ENCODE measurements at regions not wholly inside any gene's neighbourhood (a gene's known extent, or its start where the extent isn't known, plus 50 kb on each side); places are given as distances from the start of the nearest gene placed in this dataset.

DNA sequence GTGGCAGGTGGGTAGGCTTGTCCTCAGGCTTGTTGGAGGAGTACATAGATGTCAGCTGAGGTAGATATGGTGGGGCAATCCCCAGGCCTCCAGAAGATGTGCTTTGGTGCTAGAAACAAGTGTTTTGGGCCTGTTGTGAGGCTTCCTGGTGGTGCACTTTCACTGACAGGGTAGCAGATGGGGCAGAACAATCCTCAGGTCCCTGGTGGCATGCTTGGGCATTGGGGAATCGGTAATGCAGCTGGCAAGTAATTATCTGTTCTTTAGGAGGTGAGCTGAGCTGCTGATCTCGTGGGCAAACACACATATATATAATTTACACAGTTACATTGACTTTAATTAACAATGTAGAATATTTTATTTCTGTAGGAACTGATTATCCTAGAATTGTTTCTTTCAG lies 458.7 kb downstream of the BMP2 start:
- intact Hi-C loops (cut with DNase I), result no loop called here
- Histone ChIP-seq H3K9me3 (ENCODE audit: control insufficient read depth in 2 of 3, insufficient read depth in 1 of 3, low read length in 3 of 3) (no peaks in the 10 kb centered on the region), H3K9ac (ENCODE audit: low read length in 3 of 3) (no peak overlapping the region), H3K4me1 (ENCODE audit: control insufficient read depth in 2 of 3, insufficient read depth in 2 of 3, low read depth in 1 of 3, low read length in 3 of 3) (no peaks in the 10 kb centered on the region), H3K27ac (ENCODE audit: low read depth in 2 of 2, low read length in 2 of 2) (no peak overlapping the region), H3K36me3 (ENCODE audit: control insufficient read depth in 2 of 3, insufficient read depth in 3 of 3, low read length in 3 of 3) (no peaks in the 10 kb centered on the region), H3K27me3 (ENCODE audit: control insufficient read depth, insufficient read depth, low read length) (no peaks in the 10 kb centered on the region), H3K4me3 (ENCODE audit: low read length in 3 of 3) (no peak overlapping the region)
- DNase-seq (no peak), FAIRE-seq (no peak)
- TF ChIP-seq CTCF (IDR thresholded peaks at IDR 0.05; ENCODE audit: borderline replicate concordance, extremely low read depth, insufficient read depth), result no peak

- H3K9me3 ChIP-seq (ENCODE audit: control insufficient read depth in 2 of 3, insufficient read depth in 1 of 3, low read length in 3 of 3), result peaks cover 0 to 6% (median 4%) of the 10 kb centered on the region in 3 donors
- no peaks in the 10 kb centered on the region for H3K4me1 ChIP-seq (ENCODE audit: control insufficient read depth in 2 of 3, insufficient read depth in 2 of 3, low read depth in 1 of 3, low read length in 3 of 3)
- H3K27me3 ChIP-seq (ENCODE audit: control insufficient read depth, insufficient read depth, low read length), result no peaks in the 10 kb centered on the region
- H3K27ac ChIP-seq (ENCODE audit: low read depth in 2 of 2, low read length in 2 of 2), result no peak overlapping the region
- no peaks in the 10 kb centered on the region for H3K36me3 ChIP-seq (ENCODE audit: control insufficient read depth in 2 of 3, insufficient read depth in 3 of 3, low read length in 3 of 3)
- no peak overlapping the region for H3K4me3 ChIP-seq (ENCODE audit: low read length in 3 of 3)
- no peak for DNase-seq
- FAIRE-seq, result no peak
- TF ChIP-seq CTCF (IDR thresholded peaks at IDR 0.05; ENCODE audit: borderline replicate concordance, extremely low read depth, insufficient read depth), result no peak
- intact Hi-C loops (cut with DNase I), result no loop called here
- no peak overlapping the region for H3K9ac ChIP-seq (ENCODE audit: low read length in 3 of 3)
These were observed 463.8 kb downstream of the BMP2 start for GRCh38 chr20:7231303-7231702.

DNA sequence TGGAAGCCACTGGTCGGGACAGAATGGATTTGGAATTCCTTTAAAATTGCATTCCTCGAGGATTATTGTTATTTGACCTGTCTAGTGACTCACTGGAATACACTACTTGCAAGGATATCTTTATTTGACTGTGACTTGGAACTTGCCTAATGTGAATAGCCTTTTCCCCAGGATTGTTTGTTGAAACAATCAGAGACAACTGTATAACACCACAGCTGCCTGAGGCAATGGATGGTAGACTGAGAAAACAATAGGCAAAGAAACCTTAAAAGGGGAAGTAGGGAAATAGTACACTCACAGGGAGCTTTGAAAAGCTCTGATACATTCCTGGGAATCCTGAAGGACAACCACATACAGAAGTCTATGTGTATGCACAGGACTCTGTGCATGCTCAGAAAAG lies 465.3 kb downstream of the BMP2 start:
- H3K9me3 ChIP-seq (ENCODE audit: control insufficient read depth in 2 of 3, insufficient read depth in 1 of 3, low read length in 3 of 3), result peaks cover 0 to 6% (median 4%) of the 10 kb centered on the region in 3 donors
- H3K4me1 ChIP-seq (ENCODE audit: control insufficient read depth in 2 of 3, insufficient read depth in 2 of 3, low read depth in 1 of 3, low read length in 3 of 3), result no peaks in the 10 kb centered on the region
- no peaks in the 10 kb centered on the region for H3K27me3 ChIP-seq (ENCODE audit: control insufficient read depth, insufficient read depth, low read length)
- FAIRE-seq (no peak), DNase-seq (no peak)
- H3K36me3 ChIP-seq (ENCODE audit: control insufficient read depth in 2 of 3, insufficient read depth in 3 of 3, low read length in 3 of 3), result no peaks in the 10 kb centered on the region
- no peak for TF ChIP-seq CTCF (IDR thresholded peaks at IDR 0.05; ENCODE audit: borderline replicate concordance, extremely low read depth, insufficient read depth)
- no peak overlapping the region for H3K27ac ChIP-seq (ENCODE audit: low read depth in 2 of 2, low read length in 2 of 2)
- no peak overlapping the region for H3K4me3 ChIP-seq (ENCODE audit: low read length in 3 of 3)
- no peak overlapping the region for H3K9ac ChIP-seq (ENCODE audit: low read length in 3 of 3)
- intact Hi-C loops (cut with DNase I), result no loop called here

DNA sequence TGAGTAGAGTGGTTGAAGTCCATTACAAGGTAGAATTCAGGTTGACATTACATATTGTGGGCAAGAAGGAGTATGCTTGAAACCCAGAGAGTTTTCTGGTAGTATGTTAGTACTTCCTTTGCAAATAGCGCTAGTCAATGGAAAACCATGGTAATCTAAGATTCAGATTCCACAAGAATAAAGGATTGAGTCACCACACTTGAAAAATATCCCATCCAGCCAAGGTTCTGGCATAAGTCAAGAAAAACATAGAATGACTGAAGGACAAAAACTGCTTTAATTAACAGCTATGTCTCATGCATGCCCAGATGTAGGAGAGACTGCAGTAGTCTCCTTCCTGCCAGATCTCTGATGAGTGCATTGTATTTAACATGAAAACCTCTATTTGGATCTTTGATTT lies 469.8 kb downstream of the BMP2 start:
- no peak for FAIRE-seq
- intact Hi-C loops (cut with DNase I), result no loop called here
- Histone ChIP-seq H3K27ac (ENCODE audit: low read depth in 2 of 2, low read length in 2 of 2) (no peak overlapping the region), H3K4me1 (ENCODE audit: control insufficient read depth in 2 of 3, insufficient read depth in 2 of 3, low read depth in 1 of 3, low read length in 3 of 3) (no peaks in the 10 kb centered on the region), H3K9ac (ENCODE audit: low read length in 3 of 3) (no peak overlapping the region), H3K9me3 (ENCODE audit: control insufficient read depth in 2 of 3, insufficient read depth in 1 of 3, low read length in 3 of 3) (peaks cover 0 to 6% (median 4%) of the 10 kb centered on the region in 3 donors), H3K36me3 (ENCODE audit: control insufficient read depth in 2 of 3, insufficient read depth in 3 of 3, low read length in 3 of 3) (no peaks in the 10 kb centered on the region), H3K27me3 (ENCODE audit: control insufficient read depth, insufficient read depth, low read length) (no peaks in the 10 kb centered on the region), H3K4me3 (ENCODE audit: low read length in 3 of 3) (no peak overlapping the region)
- no peak for DNase-seq
- no peak for TF ChIP-seq CTCF (IDR thresholded peaks at IDR 0.05; ENCODE audit: borderline replicate concordance, extremely low read depth, insufficient read depth)
